Astrocyte of the cerebellum (primary cell): ENCODE measurements at regions not wholly inside any gene's neighbourhood (a gene's known extent, or its start where the extent isn't known, plus 50 kb on each side); places are given as distances from the start of the nearest gene placed in this dataset.

ENCODE experiments used
- DNase-seq: peaks from one replicate; pipeline ENCODE4 v3.0.0-alpha.2; 2011; ENCODE audit warnings: low read depth
- H3K4me3 ChIP-seq: 2 replicates; pipeline ENCODE4 v1.5.1; 2011; ENCODE audit warnings: mild to moderate bottlenecking, low read depth, low read length, moderate library complexity
- CTCF ChIP-seq: IDR thresholded peaks from 2 replicates; pipeline ENCODE4 v1.5.1; 2012; ENCODE audit warnings: low read length, low read depth, moderate library complexity, mild to moderate bottlenecking; ENCODE audit errors: missing control alignments
- in situ Hi-C: cut with HindIII; loops from 2 replicates; pipeline ENCODE4 v1.10.0; 2017; ENCODE audit warnings: low sequenced_read_pairs

- TF ChIP-seq CTCF, result no peak
- no peak overlapping the region for H3K4me3 ChIP-seq
- in situ Hi-C loops, result no loop called here
- DNase-seq, result no peak
These were observed 437.2 kb upstream of the EDIL3 start for GRCh38 chr5:84821924-84822323.

GRCh38 chr5:84817953-84818352 lies 433.3 kb upstream of the EDIL3 start:
- no peak overlapping the region for H3K4me3 ChIP-seq
- in situ Hi-C loops, result no loop called here
- no peak for DNase-seq
- TF ChIP-seq CTCF, result no peak

GRCh38 chr5:84816746-84817547 lies 432.3 kb upstream of the EDIL3 start:
- in situ Hi-C loops, result no loop called here
- TF ChIP-seq CTCF, result no peak
- H3K4me3 ChIP-seq, result no peak overlapping the region
- no peak for DNase-seq

GRCh38 chr5:84816160-84816559 lies 431.5 kb upstream of the EDIL3 start:
- TF ChIP-seq CTCF, result no peak
- in situ Hi-C loops, result no loop called here
- DNase-seq, result no peak
- H3K4me3 ChIP-seq, result no peak overlapping the region

GRCh38 chr5:84805473-84805872 lies 420.8 kb upstream of the EDIL3 start:
- no peak for DNase-seq
- H3K4me3 ChIP-seq, result no peak overlapping the region
- in situ Hi-C loops, result no loop called here
- TF ChIP-seq CTCF, result no peak

- no peak overlapping the region for H3K4me3 ChIP-seq
- in situ Hi-C loops, result no loop called here
- DNase-seq, result no peak
- TF ChIP-seq CTCF, result no peak
These were observed 411.7 kb upstream of the EDIL3 start for GRCh38 chr5:84796399-84796798.
